T-helper 17 cell (primary cell): ENCODE measurements at regions not wholly inside any gene's neighbourhood (a gene's known extent, or its start where the extent isn't known, plus 50 kb on each side); places are given as distances from the start of the nearest gene placed in this dataset.
A peak's percentile ranks its signal among the peaks of the same experiment; 100 is the strongest.
"Not testable (repeated sequence)": the region's sequence is repeated elsewhere in the genome, so short reads cannot be mapped to it uniquely, and the experiment has no call there.

Experiments used
- ATAC-seq: fragments of 150-1000 bp; cut with Tn5 transposase; 2 replicates; pipeline ENCODE4 v1.10.0; 2021; ENCODE audit warnings: mild to moderate bottlenecking, moderate library complexity
- DNase-seq, 3 donors: peaks; one replicate each; pipeline versions ENCODE4 v3.0.0 to v3.0.0-alpha.2; 2020 to 2021
- H3K9me3 ChIP-seq: one replicate; pipeline ENCODE4 v1.7.0; 2013; ENCODE audit warnings: low read length, mild to moderate bottlenecking; ENCODE audit not compliant: control insufficient read depth, poor library complexity, severe bottlenecking
- H3K27ac Mint-ChIP-seq: one replicate; pipeline ENCODE4 v1.8.0; 2022; ENCODE audit warnings: mild to moderate bottlenecking, moderate library complexity, mixed read lengths
- H3K27me3 Mint-ChIP-seq: one replicate; pipeline ENCODE4 v1.8.0; 2022; ENCODE audit warnings: mixed read lengths
- H3K36me3 Mint-ChIP-seq: one replicate; pipeline ENCODE4 v1.8.0; 2022; ENCODE audit warnings: low read depth, mixed read lengths
- H3K4me1 Mint-ChIP-seq: one replicate; pipeline ENCODE4 v1.8.0; 2022; ENCODE audit warnings: mild to moderate bottlenecking, mixed read lengths
- H3K4me3 Mint-ChIP-seq: one replicate; pipeline ENCODE4 v1.8.0; 2022; ENCODE audit warnings: mild to moderate bottlenecking, moderate library complexity, mixed read lengths

DNA sequence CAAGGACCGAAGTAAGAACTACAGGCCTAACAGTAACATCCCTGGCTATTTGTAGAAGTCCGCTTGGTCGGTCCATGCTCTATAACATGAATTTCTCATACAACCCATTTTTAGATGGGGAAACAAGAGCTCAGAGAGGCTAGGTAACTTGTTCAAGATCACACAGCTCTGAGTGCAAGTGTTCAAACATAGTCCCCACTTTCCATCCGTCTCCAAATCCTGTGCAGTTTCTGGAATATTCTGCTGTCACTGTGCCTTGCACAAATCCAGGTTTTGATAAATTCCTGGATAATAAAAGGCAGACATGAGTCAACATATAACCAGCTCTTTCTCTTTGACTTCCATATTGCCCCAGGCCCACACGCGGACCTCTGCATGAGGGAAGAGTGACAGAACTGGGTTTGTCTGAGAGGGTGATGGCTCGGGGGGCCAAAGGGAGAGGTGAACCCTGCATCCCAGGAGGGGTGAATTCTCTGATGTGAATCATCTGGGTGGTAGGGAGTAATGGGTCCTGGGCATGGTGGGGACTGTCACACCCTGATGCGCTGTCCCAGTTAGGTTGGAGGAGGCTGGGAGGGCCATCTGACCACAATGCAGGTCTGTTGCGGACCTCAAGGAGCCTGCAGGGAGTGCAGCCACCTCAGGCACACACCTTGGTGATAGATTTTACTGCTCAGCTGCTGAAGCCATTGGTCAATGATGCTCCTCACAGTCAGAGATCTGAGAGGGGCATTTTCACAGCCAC is 162.2 kb downstream of the SMAD6 start:
- H3K27me3 Mint-ChIP-seq = peaks cover 76% of the 10 kb centered on the region
- no peak for ATAC-seq
- H3K27ac Mint-ChIP-seq = no peak overlapping the region
- peaks cover 10% of the 10 kb centered on the region for H3K4me1 Mint-ChIP-seq
- no peak overlapping the region for H3K4me3 Mint-ChIP-seq
- H3K36me3 Mint-ChIP-seq = peaks cover 3% of the 10 kb centered on the region
- H3K9me3 ChIP-seq = no peaks in the 10 kb centered on the region
- DNase-seq = no peak

DNA sequence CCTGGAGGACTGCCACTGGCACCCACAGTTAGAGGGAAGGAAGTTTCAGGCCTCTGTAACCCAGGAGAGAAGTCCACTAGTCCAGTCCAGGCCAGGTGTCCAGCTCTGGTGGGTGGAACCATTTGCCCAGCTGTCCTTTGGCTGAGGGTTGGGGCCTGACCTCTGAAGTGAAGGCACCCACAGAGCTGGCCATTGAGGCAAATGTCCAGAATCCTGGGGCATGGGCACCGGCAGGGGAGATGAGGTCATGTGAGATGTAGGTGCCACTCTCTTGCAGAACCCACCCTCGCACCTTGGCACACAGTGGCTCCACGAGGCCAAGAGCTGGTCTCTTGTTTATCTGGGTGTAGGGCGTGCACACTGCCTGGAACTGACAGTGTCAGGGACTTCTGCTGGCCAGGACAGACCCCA is 162.8 kb downstream of the SMAD6 start:
- H3K4me3 Mint-ChIP-seq = no peak overlapping the region
- no peak overlapping the region for H3K27ac Mint-ChIP-seq
- H3K36me3 Mint-ChIP-seq = peaks cover 3% of the 10 kb centered on the region
- H3K4me1 Mint-ChIP-seq = peaks cover 10% of the 10 kb centered on the region
- peaks cover 77% of the 10 kb centered on the region for H3K27me3 Mint-ChIP-seq
- no peak for ATAC-seq
- no peak for DNase-seq
- no peaks in the 10 kb centered on the region for H3K9me3 ChIP-seq

DNA sequence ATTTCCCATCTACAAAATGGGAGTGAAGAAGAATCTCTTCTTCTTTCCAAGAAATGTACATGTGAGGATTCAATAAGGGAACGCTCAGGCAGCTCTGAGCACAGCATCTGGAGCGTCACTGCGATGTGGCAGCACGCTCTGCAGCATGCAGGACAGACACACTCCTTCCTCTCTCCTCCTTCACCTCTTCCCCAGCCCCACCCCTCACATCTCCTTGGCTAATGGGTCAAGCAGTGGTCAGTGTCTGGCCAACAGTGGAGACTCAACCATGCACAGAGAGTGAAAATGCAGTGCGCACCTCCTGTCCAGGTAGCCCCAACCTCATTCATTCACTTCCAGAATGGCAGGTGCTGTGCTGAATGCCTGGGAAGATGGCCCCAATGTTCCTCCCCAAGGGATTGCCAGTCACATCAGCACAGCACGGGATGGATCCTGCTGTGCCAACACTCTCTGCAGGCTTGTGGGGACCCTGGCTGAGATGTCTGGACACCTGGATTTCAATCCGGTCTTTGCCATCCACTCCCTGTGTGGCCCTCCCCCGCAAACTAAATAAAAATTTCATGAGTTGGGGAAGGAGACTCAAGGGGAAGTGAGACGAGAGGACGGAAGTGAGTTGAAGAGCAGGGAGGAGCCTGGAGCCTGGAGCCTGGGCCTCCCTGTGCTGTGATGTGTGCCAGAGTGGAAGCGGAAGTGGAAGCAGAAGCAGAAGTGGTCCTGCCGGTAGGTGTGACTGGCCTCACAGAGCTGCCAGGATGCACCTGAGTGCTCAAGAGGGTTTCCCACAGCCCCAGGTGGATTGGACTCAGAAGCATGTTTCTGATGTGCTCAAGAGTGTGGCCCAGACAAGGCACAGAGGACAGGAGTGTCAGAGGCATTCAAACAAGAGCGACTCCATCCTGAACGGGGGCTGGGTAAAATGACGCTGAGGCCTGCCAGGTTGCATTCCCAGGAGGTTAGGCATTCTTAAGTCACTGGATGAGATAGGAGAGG is 163.9 kb downstream of the SMAD6 start:
- Mint-ChIP-seq H3K27me3 (peaks cover 72% of the 10 kb centered on the region), H3K4me3 (no peak overlapping the region), H3K27ac (no peak overlapping the region), H3K4me1 (peaks cover 10% of the 10 kb centered on the region), H3K36me3 (peaks cover 3% of the 10 kb centered on the region)
- ATAC-seq = peak; percentile 87
- DNase-seq = no peak
- no peaks in the 10 kb centered on the region for H3K9me3 ChIP-seq

DNA sequence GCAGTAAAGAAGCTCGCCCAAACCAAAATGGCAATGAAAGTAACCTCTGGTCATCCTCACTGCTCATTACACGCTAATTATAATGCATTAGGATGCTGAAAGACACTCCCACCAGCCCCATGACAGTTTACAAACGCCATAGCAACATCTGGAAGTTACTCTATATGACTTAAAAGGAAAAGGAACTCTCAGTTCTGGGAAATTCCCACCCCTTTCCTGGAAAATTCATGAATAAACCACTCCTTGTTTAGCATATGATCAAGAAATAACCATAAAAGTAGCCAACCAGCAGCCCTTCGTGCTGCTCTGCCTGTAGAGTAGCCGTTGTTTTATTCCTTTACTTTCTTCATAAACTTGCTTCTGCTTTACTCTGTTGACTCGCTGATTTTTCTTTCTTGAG is 164.6 kb downstream of the SMAD6 start:
- H3K36me3 Mint-ChIP-seq = peaks cover 3% of the 10 kb centered on the region
- peaks cover 10% of the 10 kb centered on the region for H3K4me1 Mint-ChIP-seq
- peaks cover 65% of the 10 kb centered on the region for H3K27me3 Mint-ChIP-seq
- H3K27ac Mint-ChIP-seq = no peak overlapping the region
- ATAC-seq (no peak), DNase-seq (no peak)
- H3K9me3 ChIP-seq = no peaks in the 10 kb centered on the region
- no peak overlapping the region for H3K4me3 Mint-ChIP-seq

DNA sequence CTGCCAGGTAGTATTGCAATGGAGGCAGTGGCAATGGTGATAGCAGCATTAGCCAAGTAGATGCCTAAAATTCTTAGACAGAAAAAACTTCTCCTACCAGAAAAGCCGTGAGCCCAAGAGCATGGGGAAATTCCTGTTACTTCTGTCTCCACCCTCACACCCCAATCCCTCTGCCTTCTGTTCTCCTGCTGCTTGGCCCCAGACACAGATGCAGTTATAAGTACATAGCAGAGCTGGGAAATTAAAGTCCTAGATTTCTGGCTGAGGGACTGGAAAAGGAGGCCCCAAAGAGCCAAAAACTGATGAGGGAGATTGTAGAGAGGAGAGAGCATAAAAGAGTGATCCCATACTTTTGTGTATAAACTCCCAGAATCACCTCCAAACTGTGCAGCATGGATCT is 166.9 kb downstream of the SMAD6 start:
- H3K4me1 Mint-ChIP-seq = no peaks in the 10 kb centered on the region
- H3K27ac Mint-ChIP-seq = no peak overlapping the region
- peaks cover 43% of the 10 kb centered on the region for H3K27me3 Mint-ChIP-seq
- H3K9me3 ChIP-seq = no peaks in the 10 kb centered on the region
- DNase-seq = no peak
- no peak overlapping the region for H3K4me3 Mint-ChIP-seq
- ATAC-seq = no peak
- peaks cover 3% of the 10 kb centered on the region for H3K36me3 Mint-ChIP-seq

DNA sequence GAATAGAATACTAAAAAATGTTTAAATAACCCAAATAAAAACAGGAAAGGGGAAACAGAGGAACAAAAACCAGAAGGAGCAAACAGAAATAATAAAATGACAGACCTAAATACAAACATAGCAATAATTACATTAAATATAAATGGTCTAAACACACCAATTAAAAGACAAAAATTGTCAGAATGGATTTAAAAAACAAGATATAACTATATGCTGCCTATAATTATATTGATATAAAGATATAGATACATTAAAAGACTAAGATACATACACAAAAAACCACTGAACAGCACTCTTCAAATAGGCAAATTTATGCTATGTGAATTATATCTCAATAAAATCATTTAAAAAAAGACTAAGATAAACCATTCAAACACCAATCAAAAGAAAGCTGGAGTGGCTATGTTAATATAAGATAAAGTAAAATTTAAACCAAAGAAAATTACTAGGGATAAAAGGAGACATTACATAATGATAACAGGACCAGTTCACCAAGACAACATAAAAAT is 168.9 kb downstream of the SMAD6 start:
- H3K36me3 Mint-ChIP-seq = peaks cover 3% of the 10 kb centered on the region
- no peaks in the 10 kb centered on the region for H3K4me1 Mint-ChIP-seq
- H3K9me3 ChIP-seq = no peaks in the 10 kb centered on the region
- no peak overlapping the region for H3K4me3 Mint-ChIP-seq
- H3K27ac Mint-ChIP-seq = no peak overlapping the region
- no peak for ATAC-seq
- H3K27me3 Mint-ChIP-seq = peaks cover 49% of the 10 kb centered on the region
- no peak for DNase-seq

DNA sequence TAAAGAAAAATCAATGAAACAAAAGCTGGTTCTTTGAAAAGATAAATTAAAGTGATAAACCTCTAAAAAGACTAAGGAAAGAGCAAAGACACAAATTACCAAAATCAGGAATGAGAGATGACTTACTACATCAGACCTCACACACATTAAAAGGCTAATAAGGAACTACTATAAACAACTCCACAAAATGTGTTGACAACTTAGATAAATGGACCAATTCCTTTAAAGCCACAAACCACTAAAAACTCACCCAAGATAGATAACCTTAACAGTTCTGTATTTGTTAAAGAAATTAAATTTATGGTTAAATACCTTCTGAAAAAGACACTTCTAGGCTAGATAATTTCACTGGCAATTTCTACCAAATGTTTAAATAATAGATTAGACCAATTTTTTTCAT is 170.4 kb downstream of the SMAD6 start:
- Mint-ChIP-seq H3K27me3 (peaks cover 48% of the 10 kb centered on the region), H3K4me3 (no peak overlapping the region), H3K36me3 (peaks cover 5% of the 10 kb centered on the region), H3K4me1 (peaks cover 2% of the 10 kb centered on the region), H3K27ac (no peak overlapping the region)
- ATAC-seq (no peak), DNase-seq (no peak)
- no peaks in the 10 kb centered on the region for H3K9me3 ChIP-seq

DNA sequence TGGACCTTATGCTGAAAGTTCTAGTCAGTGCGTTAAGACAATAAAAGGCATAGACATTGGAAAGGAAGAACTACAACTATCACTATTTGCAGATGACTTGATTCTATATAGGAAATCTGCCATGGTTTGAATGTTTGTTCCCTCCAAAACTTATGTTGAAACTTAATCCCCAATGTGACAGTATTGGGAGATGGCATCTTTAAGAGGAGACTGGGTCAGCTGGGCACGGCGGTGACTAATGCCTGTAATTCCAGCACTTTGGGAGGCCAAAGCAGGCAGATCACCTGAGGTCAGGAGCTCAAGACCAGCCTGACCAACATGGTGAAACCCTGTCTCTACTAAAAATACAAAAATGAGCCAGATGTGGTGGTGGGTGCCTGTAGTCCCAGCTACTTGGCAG is 171.3 kb downstream of the SMAD6 start:
- DNase-seq, H3K27ac Mint-ChIP-seq, H3K9me3 ChIP-seq, H3K4me3 Mint-ChIP-seq, H3K36me3 Mint-ChIP-seq, H3K4me1 Mint-ChIP-seq, ATAC-seq: not testable (repeated sequence)
- H3K27me3 Mint-ChIP-seq = peaks cover 48% of the 10 kb centered on the region

DNA sequence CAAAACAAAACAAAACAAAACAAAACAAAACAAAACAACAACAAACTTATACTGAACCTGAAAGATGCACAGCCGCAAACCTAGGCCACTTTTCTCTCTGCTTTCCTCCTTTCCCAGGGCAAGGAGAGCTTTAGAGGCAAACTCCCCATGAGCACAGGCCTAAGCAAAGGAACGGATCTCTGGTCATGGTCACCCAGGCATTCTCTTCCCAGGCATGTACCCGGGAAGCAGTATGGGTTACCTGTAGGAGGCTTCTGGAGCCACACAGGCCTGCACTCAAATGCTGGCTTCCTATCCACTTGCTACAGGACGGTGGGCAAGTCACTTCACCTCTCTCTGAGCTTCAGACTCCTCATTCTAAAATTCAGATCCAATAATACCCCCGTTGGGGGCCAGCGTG is 171.8 kb downstream of the SMAD6 start:
- peaks cover 2% of the 10 kb centered on the region for H3K4me1 Mint-ChIP-seq
- H3K27me3 Mint-ChIP-seq = peaks cover 45% of the 10 kb centered on the region
- ATAC-seq (no peak), DNase-seq (no peak)
- no peak overlapping the region for H3K4me3 Mint-ChIP-seq
- H3K27ac Mint-ChIP-seq = no peak overlapping the region
- peaks cover 4% of the 10 kb centered on the region for H3K36me3 Mint-ChIP-seq
- H3K9me3 ChIP-seq = no peaks in the 10 kb centered on the region

DNA sequence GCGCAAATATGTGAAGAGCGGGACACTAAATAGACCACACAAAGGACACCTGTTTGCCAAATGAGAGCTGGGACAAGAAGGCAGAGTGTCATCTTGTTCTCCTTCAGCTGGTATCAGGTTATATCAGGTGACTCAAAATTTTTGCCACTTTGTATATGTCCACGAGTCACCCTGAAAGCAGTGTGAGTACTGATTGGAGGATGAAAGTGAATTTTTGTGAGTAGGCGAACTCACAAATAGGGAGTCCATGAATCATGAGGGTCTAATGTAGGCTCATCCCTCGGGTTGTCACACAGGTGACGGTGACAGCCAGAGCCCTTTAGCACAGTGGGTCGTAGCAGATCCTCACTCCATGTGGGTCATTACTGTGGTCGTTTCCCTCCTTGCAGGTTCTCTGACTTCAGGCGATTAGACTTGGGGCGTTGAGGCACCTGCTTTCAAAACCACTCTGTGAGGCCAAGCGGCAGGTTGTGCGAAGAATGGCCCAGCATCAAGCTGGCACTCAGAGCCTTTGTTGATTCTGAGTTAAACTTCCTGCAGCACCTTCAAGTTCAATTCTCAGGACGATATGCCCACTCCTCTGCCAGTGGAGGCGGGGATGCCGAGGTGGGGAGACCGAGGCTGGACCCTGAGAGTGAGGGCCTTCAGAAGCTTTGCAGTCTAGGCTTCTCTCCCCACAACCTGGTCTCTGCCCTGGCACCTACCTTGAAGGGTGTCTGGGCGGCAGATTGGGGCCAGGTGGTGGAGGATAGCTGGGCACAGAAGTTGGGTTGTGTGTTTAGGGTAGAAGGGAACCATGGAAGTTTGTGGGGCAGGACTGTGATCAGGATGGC is 173.8 kb downstream of the SMAD6 start:
- Mint-ChIP-seq H3K36me3 (peaks cover 2% of the 10 kb centered on the region), H3K27me3 (peaks cover 34% of the 10 kb centered on the region), H3K27ac (no peak overlapping the region), H3K4me3 (no peak overlapping the region), H3K4me1 (peaks cover 2% of the 10 kb centered on the region)
- H3K9me3 ChIP-seq = no peaks in the 10 kb centered on the region
- DNase-seq (no peak), ATAC-seq (no peak)

DNA sequence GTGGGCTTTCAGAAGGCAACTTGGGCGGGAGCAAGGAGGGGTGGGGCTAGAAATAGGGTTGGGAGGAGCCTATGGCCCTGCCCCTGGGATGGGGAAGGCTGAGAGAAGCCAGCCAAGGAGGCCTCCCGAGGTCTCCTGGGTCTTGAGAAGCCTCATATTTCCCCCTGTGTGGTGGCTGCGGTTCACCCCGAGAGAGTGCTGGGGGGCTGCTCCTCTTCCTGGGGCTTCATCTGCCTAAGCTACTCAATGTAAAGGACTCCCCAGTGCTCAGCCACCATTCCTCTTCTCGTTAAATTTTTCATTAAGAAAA is 174.3 kb downstream of the SMAD6 start:
- no peak overlapping the region for H3K4me3 Mint-ChIP-seq
- no peaks in the 10 kb centered on the region for H3K9me3 ChIP-seq
- no peak for ATAC-seq
- peaks cover 2% of the 10 kb centered on the region for H3K4me1 Mint-ChIP-seq
- no peak for DNase-seq
- peaks cover 39% of the 10 kb centered on the region for H3K27me3 Mint-ChIP-seq
- H3K27ac Mint-ChIP-seq = no peak overlapping the region
- H3K36me3 Mint-ChIP-seq = peaks cover 2% of the 10 kb centered on the region

DNA sequence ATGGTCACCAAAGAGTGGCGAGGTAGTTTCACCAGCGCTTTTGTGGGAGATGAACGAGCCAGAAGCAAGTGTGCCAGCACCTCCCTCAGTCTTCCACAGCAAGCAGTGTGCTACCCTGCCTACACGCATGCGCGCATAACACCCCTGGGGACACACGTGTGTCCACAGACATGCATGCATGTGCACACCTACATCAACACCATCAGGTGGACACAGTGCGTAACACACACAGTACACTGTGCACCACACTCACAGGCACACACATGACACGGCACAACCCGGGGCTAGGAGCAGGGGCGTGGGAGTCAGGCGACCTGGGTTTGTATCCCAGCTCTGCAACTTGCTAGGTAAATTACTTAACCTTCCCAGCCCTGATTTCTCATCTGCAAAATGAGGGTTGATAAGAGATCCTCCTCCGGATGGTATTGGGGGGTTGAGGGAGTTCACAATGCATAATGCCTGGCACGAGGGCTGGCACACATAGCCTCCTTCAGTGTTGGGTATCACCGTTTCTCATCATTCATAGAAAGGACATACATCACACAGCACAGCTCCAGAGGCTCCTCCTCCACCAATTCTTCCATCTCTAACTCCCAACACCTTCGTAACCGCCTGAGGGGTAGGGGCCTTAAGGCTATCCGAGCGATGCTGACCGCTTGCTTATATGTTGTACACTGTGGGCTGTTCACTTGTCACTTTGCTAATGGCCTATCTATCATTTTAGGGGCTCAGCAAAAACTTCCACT is 174.9 kb downstream of the SMAD6 start:
- ATAC-seq (no peak), DNase-seq (no peak)
- H3K36me3 Mint-ChIP-seq = peaks cover 2% of the 10 kb centered on the region
- peaks cover 45% of the 10 kb centered on the region for H3K27me3 Mint-ChIP-seq
- peaks cover 2% of the 10 kb centered on the region for H3K4me1 Mint-ChIP-seq
- no peak overlapping the region for H3K27ac Mint-ChIP-seq
- no peak overlapping the region for H3K4me3 Mint-ChIP-seq
- H3K9me3 ChIP-seq = no peaks in the 10 kb centered on the region
